GM23248 (cell line): ENCODE measurements at regions not wholly inside any gene's neighbourhood (a gene's known extent, or its start where the extent isn't known, plus 50 kb on each side); places are given as distances from the start of the nearest gene placed in this dataset.

ENCODE experiments used
- EZH2 ChIP-seq: fragments of 200-600 bp; sonication (generic); IDR thresholded peaks from 2 replicates; pipeline ENCODE4 v1.6.1; 2018; ENCODE audit warnings: antibody characterized with exemption, mild to moderate bottlenecking; ENCODE audit not compliant: insufficient read depth, poor library complexity, severe bottlenecking
- EZH2phosphoT487 ChIP-seq: fragments of 200-600 bp; sonication (generic); IDR thresholded peaks from 2 replicates; pipeline ENCODE4 v1.6.1; 2018; ENCODE audit warnings: antibody characterized with exemption, moderate library complexity, mild to moderate bottlenecking, low read depth; ENCODE audit not compliant: insufficient read depth

GRCh38 chr6:8557014-8557748, 121.8 kb upstream of the SLC35B3 start:
- no peak for TF ChIP-seq EZH2
- no peak for TF ChIP-seq EZH2phosphoT487
